ENCODE measurements at regions not wholly inside any gene's neighbourhood (a gene's known extent, or its start where the extent isn't known, plus 50 kb on each side); places are given as distances from the start of the nearest gene placed in this dataset.
"Not testable (repeated sequence)": the region's sequence is repeated elsewhere in the genome, so short reads cannot be mapped to it uniquely, and the experiment has no call there.

GRCh38 chr20:53833333-53834061 lies 236.9 kb downstream of the BCAS1 start:
- DNase-seq: no peak

GRCh38 chr20:53832499-53832898 lies 237.9 kb downstream of the BCAS1 start:
- no peak for DNase-seq

- DNase-seq: no peak
These were observed 238.2 kb upstream of the ZNF217 start for GRCh38 chr20:53831812-53832211.

DNA sequence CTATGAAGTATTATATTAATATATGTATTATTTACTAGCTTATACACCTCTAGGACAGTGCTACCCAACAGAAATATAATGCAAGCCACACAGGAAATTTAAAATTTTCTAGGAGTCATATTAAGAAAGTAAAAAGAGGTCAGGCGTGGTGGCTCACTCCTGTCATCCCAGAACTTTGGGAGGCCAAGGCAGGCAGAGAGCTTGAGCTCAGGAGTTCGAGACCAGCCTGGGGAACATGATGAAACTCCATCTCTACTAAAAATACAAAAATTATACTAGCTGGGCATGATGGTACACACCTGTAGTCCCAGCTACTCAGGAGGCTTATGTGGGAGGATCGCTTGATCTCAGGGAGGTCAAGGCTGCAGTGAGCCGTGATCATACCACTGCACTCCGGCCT lies 237.6 kb upstream of the ZNF217 start:
- DNase-seq: no peak

- DNase-seq: no peak
These were observed 236.3 kb upstream of the ZNF217 start for GRCh38 chr20:53829724-53830521.

DNA sequence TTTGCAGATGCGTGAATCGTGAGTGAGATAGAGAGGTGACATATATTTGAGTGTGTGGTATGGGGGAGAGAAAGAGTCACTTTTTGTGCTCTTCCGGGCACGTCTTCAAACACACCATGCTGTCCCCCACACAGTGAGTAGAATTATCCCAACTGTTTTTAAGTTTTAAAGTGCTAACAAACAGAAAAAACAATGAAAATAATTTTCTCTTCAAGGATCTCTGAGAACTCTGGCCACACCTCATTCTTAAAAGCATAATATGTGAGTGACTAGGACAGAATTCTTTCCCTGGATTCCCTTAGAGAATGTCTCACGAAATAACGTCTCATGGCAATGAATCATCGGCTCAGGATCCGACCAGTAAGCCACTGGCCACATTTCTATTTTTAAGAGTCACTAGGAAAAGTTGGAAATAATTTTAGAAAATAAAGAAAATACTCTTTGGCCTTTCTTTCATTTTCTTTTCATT lies 235.7 kb upstream of the ZNF217 start:
- DNase-seq: no peak

DNA sequence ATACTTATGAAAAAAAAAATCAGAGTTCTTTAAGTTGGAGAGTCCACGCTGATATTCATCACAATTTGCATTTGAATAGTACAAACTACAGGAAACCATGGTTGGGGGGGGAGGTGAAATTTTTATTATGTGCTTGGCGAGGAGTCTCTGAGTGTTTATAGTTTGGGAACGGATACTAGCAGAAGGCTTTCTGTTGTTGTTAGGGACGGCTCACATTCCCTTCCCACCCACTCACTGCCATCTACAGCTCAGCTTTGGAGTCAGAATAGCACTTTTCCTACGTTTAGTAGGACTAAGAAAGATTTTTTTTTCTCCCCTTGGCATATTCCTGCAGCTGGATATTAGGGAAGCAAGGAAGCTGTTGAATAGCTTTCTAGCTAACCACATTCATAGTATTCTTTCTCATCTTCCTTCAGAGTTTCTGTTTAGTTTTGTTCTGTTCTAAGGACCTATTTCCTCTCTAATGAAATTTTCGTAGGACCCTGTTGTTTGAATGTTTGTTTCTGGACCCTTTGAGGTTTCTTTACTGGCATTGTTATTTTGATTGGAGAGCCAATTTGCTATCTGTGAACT lies 235.1 kb upstream of the ZNF217 start:
- no peak for DNase-seq

DNA sequence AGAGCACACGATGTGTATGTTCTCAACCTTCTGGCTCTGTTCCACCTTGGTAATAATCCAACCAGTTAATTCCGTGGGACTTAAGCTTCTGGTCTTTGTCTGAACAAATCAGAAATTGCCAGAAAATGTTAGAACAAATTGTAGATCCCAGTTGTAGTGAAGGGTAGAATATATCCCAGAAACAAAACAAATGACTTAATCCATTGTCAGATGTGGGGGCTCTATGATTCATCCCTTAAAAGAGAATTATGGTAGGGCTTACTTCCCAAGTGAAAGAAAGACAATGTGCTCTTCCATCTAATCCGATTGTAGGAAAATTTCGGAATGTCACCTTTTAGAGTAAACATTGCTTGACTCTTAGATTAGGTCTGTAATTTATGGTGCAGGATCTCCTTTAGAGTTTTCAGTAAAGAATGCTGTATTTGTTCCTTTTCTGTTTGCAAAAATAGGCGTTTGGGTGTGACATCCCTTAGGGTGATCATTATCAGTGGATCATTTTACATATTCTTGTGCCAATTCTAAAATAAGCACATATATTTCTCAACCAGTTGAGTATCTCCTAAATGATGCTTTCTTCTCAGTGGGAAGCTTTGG lies 234.5 kb upstream of the ZNF217 start:
- DNase-seq: no peak

- DNase-seq: no peak
These were observed 233.9 kb upstream of the ZNF217 start for GRCh38 chr20:53827292-53828087.

DNA sequence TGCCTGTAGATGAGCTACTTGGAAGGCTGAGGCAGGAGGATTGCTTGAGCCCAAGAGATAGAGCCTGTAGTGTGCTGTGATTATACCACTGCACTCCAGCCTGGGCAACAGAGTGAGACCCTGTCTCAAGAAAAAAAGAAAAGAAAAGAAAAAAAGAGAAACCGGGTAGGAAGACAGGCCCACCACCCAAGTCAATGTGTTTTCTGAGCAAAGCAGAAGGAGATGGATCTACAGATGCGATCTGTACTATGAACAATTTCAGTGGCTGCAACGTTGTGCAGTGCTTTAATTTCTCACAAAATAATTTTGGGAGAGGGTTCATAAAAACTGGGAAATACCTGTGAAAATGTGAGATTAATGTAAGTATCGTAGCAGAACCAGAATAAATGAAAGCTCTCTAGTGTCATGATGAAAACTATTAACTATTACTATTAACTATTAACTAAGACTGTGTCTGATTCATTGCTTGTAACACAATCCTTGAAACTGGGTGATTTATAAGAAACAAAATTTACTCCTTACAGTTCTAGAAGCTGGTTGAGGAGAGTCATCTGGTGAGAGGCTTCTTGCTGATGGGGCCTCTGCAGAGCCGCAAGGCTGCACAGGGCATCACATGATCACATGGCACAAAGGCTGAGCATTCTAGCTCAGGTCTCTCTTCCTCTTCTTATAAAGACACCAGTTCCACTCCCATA lies 233.1 kb upstream of the ZNF217 start:
- DNase-seq: no peak

DNA sequence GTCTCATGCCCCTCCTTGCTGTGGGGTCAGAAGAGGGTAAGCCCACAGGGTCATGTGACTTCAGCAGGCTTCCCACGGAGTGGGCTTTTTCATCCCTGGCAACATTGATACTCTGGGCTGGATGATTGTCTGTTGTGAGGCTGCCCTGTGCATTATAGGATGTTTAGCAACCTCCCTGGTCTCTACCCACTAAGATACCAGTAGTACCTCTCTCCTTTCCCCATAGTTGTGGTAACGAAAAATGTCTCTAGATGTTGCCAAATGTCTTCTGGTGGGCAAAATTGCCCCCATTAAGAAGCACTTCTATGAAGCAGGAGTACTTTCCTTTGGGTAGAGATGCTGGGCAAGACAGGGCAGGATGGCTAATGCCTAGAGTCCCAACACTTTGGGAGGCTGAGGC lies 232.5 kb upstream of the ZNF217 start:
- no peak for DNase-seq

GRCh38 chr20:53825282-53825681 lies 231.6 kb upstream of the ZNF217 start:
- DNase-seq: no peak

GRCh38 chr20:53824779-53825178 lies 231.1 kb upstream of the ZNF217 start:
- no peak for DNase-seq

DNA sequence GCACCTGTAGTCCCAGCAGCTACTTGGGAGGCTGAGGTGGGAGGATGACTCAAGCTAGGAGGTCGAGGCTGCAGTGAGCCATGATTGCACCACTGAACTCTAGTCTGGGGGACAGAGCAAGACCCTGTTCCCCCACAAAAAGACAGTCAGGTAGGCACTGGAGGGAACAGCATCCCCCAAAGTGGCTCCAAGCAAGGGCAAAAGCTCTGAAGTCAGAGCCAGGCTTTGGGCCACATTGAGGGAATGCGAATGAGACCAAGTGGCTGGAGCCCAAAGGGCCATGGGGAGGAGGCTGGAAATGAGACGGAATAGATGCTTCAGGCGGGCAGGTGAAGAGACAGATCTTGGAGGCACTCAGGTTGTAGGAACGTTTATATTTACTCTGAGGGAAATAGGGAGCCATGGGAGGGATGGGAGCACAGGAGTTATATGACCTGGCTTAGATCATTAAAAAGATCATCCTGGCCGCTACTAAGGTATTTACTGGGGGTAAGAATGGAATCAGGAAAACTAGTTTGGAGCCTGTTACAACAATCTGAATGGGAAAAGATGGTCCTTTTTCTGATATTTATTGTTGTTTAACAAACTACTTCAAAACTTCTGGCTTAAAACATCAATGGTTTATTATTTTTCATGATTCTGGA lies 229.6 kb upstream of the ZNF217 start:
- no peak for DNase-seq

GRCh38 chr20:53822534-53822933 lies 228.9 kb upstream of the ZNF217 start:
- no peak for DNase-seq

GRCh38 chr20:53819973-53820451 lies 226.4 kb upstream of the ZNF217 start:
- DNase-seq: no peak

GRCh38 chr20:53818457-53819177 lies 225.0 kb upstream of the ZNF217 start:
- DNase-seq: no peak

GRCh38 chr20:53817513-53817912 lies 223.9 kb upstream of the ZNF217 start:
- not testable (repeated sequence) for DNase-seq

DNA sequence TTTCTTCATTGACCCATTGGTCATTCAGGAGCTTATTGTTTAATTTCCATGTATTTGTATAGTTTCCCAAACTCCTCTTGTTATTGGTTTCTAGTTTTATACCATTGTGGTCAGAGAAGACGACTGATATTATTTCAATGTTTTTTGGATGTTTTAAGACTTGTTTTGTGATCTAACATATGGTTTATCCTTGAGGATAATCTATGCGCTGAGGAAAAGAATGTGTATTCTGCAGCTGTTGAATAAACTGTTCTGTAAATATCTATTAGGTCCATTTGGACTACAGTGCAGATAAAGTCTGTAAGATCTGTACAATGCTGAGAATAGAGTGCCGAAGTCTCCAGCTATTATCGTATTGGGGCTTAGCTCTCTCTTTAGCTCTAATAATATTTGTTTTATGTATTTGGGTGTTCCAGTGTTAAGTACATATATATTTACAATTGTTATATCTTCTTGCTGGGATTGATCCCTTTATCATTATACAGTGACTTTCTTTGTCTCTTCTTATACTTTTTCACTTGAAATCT lies 223.3 kb upstream of the ZNF217 start:
- DNase-seq: no peak

- DNase-seq: no peak
These were observed 221.9 kb upstream of the ZNF217 start for GRCh38 chr20:53815509-53815908.
